Fibroblast of lung (primary cell): ENCODE measurements at regions not wholly inside any gene's neighbourhood (a gene's known extent, or its start where the extent isn't known, plus 50 kb on each side); places are given as distances from the start of the nearest gene placed in this dataset.

Experiments
- DNase-seq, 2 donors: peaks; one replicate each; pipeline versions ENCODE4 v3.0.0 to v3.0.0-alpha.2; 2010; ENCODE audit warnings: low read depth in 2 of 2
- H2AFZ ChIP-seq: 2 replicates; pipeline ENCODE4 v1.5.1; 2012; ENCODE audit warnings: low read length, control low read depth, inconsistent platforms
- H3K27ac ChIP-seq: 2 replicates; pipeline ENCODE4 v1.5.1; 2011; ENCODE audit warnings: low read length, control low read depth; ENCODE audit not compliant: insufficient read depth
- H3K27me3 ChIP-seq: 2 replicates; pipeline ENCODE4 v1.5.1; 2011; ENCODE audit warnings: mild to moderate bottlenecking, low read length; ENCODE audit not compliant: control insufficient read depth, insufficient read depth
- H3K36me3 ChIP-seq: 2 replicates; pipeline ENCODE4 v1.5.1; 2011; ENCODE audit warnings: low read length; ENCODE audit not compliant: control insufficient read depth, insufficient read depth
- H3K4me1 ChIP-seq: 2 replicates; pipeline ENCODE4 v1.5.1; 2011; ENCODE audit warnings: low read length; ENCODE audit not compliant: control insufficient read depth, insufficient read depth; ENCODE audit errors: extremely low read depth
- H3K4me2 ChIP-seq: 2 replicates; pipeline ENCODE4 v1.5.1; 2011; ENCODE audit warnings: low read length, control low read depth; ENCODE audit not compliant: insufficient read depth; ENCODE audit errors: extremely low read depth
- H3K4me3 ChIP-seq, 4 experiments: fragments of 200-600 bp in 1 of 4; sonication (generic) in 1 of 4; replicated peaks in 1 of 4; 2 replicates each; pipeline ENCODE4 v1.5.1; 2011 to 2016; ENCODE audit warnings: low read length in 4 of 4, low read depth in 3 of 4, mild to moderate bottlenecking in 3 of 4, control low read depth in 2 of 4, inconsistent platforms in 1 of 4, mixed read lengths in 1 of 4; ENCODE audit not compliant: insufficient read depth in 1 of 4; ENCODE audit errors: control extremely low read depth in 1 of 4
- H3K79me2 ChIP-seq: 2 replicates; pipeline ENCODE4 v1.5.1; 2012; ENCODE audit warnings: mild to moderate bottlenecking, low read length, inconsistent platforms; ENCODE audit not compliant: control insufficient read depth, insufficient read depth
- H3K9ac ChIP-seq: 2 replicates; pipeline ENCODE4 v1.5.1; 2011; ENCODE audit warnings: mild to moderate bottlenecking, low read length, control low read depth; ENCODE audit not compliant: insufficient read depth
- H3K9me3 ChIP-seq: 2 replicates; pipeline ENCODE4 v1.5.1; 2012; ENCODE audit warnings: low read depth, low read length; ENCODE audit not compliant: control insufficient read depth, insufficient read depth
- H4K20me1 ChIP-seq: 2 replicates; pipeline ENCODE4 v1.5.1; 2011; ENCODE audit warnings: low read length; ENCODE audit not compliant: control insufficient read depth, insufficient read depth; ENCODE audit errors: extremely low read depth
- EZH2 ChIP-seq: IDR thresholded peaks from 2 replicates; pipeline ENCODE4 v1.5.1; 2012; ENCODE audit warnings: low read length, control low read depth, mild to moderate bottlenecking; ENCODE audit errors: missing control alignments
- TF ChIP-seq, protein P1 (sequence below), 2 donors: IDR thresholded peaks in 1 of 2; conservative IDR thresholded peaks in 1 of 2; 1 replicate in 1 of 2; 2 replicates in 1 of 2; pipeline ENCODE4 v1.5.1; 2011 to 2012; ENCODE audit warnings: low read length in 2 of 2, control low read depth in 1 of 2, inconsistent platforms in 1 of 2, low read depth in 1 of 2, mild to moderate bottlenecking in 1 of 2

GRCh38 chr20:6469695-6470094, 297.8 kb upstream of the BMP2 start:
- Histone ChIP-seq H3K4me2 (no peak overlapping the region), H3K79me2 (no peaks in the 10 kb centered on the region), H3K4me1 (no peaks in the 10 kb centered on the region), H2AFZ (no peak overlapping the region), H3K36me3 (no peaks in the 10 kb centered on the region), H3K4me3 (no peak overlapping the region), H4K20me1 (no peaks in the 10 kb centered on the region), H3K9ac (no peak overlapping the region), H3K9me3 (no peaks in the 10 kb centered on the region), H3K27ac (no peak overlapping the region), H3K27me3 (no peaks in the 10 kb centered on the region)
- TF ChIP-seq, protein P1, sequence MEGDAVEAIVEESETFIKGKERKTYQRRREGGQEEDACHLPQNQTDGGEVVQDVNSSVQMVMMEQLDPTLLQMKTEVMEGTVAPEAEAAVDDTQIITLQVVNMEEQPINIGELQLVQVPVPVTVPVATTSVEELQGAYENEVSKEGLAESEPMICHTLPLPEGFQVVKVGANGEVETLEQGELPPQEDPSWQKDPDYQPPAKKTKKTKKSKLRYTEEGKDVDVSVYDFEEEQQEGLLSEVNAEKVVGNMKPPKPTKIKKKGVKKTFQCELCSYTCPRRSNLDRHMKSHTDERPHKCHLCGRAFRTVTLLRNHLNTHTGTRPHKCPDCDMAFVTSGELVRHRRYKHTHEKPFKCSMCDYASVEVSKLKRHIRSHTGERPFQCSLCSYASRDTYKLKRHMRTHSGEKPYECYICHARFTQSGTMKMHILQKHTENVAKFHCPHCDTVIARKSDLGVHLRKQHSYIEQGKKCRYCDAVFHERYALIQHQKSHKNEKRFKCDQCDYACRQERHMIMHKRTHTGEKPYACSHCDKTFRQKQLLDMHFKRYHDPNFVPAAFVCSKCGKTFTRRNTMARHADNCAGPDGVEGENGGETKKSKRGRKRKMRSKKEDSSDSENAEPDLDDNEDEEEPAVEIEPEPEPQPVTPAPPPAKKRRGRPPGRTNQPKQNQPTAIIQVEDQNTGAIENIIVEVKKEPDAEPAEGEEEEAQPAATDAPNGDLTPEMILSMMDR (conservative IDR thresholded peaks at IDR 0.05 in 1 of 2, IDR thresholded peaks at IDR 0.05 in 1 of 2; ENCODE audit: low read depth in 1 of 2, low read length in 2 of 2), result no peak
- no peak for TF ChIP-seq EZH2
- DNase-seq, result no peak

DNA sequence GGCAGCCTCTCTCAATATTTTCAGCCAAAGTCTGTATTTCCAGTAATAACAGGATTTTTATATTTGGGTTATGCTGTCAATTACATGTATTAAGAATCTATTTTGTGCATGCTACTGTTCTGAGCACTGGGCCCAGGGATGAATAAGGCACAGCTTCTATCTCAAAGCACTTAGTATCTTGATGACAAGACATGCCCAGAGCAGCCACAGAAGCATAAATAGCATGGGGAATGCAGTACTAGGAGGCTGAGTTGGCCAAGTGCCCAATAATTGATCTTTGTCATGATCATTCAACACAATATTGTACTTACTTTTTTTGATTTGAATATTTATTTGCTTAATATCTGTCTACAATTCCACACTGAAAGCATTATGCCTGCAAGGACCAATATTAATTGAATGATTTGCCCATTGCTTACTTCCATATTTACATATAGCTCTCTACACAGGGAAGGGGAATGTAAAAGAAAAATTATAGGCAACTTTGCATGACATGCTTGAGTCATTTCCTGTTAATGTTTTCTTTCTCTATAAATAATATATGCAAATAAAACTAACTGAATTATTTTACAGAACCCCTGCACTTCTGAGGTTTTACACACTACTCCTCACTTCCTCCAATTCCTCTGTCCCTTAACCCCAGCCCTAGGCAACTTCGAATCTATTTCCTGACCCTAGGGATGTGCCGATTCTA, 298.9 kb upstream of the BMP2 start:
- DNase-seq, result no peak
- H4K20me1 ChIP-seq, result no peaks in the 10 kb centered on the region
- no peak for TF ChIP-seq EZH2
- TF ChIP-seq, protein P1 (conservative IDR thresholded peaks at IDR 0.05 in 1 of 2, IDR thresholded peaks at IDR 0.05 in 1 of 2; ENCODE audit: low read depth in 1 of 2, low read length in 2 of 2), result no peak
- no peak overlapping the region for H2AFZ ChIP-seq
- no peak overlapping the region for H3K4me3 ChIP-seq
- H3K36me3 ChIP-seq, result no peaks in the 10 kb centered on the region
- H3K4me2 ChIP-seq, result no peak overlapping the region
- H3K27me3 ChIP-seq, result no peaks in the 10 kb centered on the region
- H3K9ac ChIP-seq, result no peak overlapping the region
- no peaks in the 10 kb centered on the region for H3K79me2 ChIP-seq
- H3K9me3 ChIP-seq, result no peaks in the 10 kb centered on the region
- no peak overlapping the region for H3K27ac ChIP-seq
- no peaks in the 10 kb centered on the region for H3K4me1 ChIP-seq

DNA sequence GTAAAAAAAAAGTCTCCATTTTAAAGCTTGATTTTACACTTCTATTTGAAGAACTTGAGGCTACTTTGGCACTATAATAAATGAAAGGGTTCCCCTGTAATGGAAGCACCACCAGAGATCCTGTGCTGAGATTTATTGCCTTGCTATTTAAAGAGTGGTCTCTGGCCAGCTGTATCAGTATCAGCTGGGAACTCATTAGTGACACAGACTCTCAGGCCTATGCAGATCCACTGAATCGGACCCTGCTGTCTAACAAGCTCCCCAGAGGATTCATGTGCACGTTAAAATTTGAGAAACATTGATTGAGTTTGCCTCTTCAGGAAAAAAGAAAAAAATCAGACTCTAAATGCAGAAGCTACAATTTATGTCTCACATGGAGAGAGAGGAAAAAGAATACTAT, 299.9 kb upstream of the BMP2 start:
- no peaks in the 10 kb centered on the region for H3K9me3 ChIP-seq
- no peaks in the 10 kb centered on the region for H3K4me1 ChIP-seq
- no peaks in the 10 kb centered on the region for H3K79me2 ChIP-seq
- no peaks in the 10 kb centered on the region for H4K20me1 ChIP-seq
- TF ChIP-seq, protein P1 (conservative IDR thresholded peaks at IDR 0.05 in 1 of 2, IDR thresholded peaks at IDR 0.05 in 1 of 2; ENCODE audit: low read depth in 1 of 2, low read length in 2 of 2), result no peak
- TF ChIP-seq EZH2, result no peak
- no peaks in the 10 kb centered on the region for H3K36me3 ChIP-seq
- H3K4me3 ChIP-seq, result no peak overlapping the region
- H3K27me3 ChIP-seq, result no peaks in the 10 kb centered on the region
- H2AFZ ChIP-seq, result no peak overlapping the region
- no peak overlapping the region for H3K9ac ChIP-seq
- no peak overlapping the region for H3K4me2 ChIP-seq
- no peak for DNase-seq
- no peak overlapping the region for H3K27ac ChIP-seq
